WTC11 (cell line): ENCODE measurements at regions not wholly inside any gene's neighbourhood (a gene's known extent, or its start where the extent isn't known, plus 50 kb on each side); places are given as distances from the start of the nearest gene placed in this dataset.

ENCODE experiments used
- ATAC-seq: fragments of 200-7000 bp; cut with Tn5 transposase; 2 replicates; pipeline ENCODE4 v1.10.0; 2021; ENCODE audit warnings: mild to moderate bottlenecking, moderate library complexity
- CTCF ChIA-PET: fragments of 300-600 bp; sonication (Branson Sonifier 250); formaldehyde crosslinking; loops from one replicate; lab custom pipeline; 2021; ENCODE audit warnings: antibody characterized with exemption; lab: Charles Lee
- POLR2A ChIA-PET: fragments of 350-600 bp; sonication (Branson Sonifier 250); formaldehyde crosslinking; loops from one replicate; lab custom pipeline; 2021; ENCODE audit warnings: antibody characterized with exemption; lab: Charles Lee
- DNase-seq: peaks from one replicate; pipeline ENCODE4 v3.0.0; 2021; ENCODE audit warnings: low spot score
- H3K27ac Mint-ChIP-seq: 2 replicates; pipeline ENCODE4 v1.8.0; 2021; ENCODE audit warnings: mixed read lengths
- H3K27me3 Mint-ChIP-seq: 2 replicates; pipeline ENCODE4 v1.8.0; 2021; ENCODE audit warnings: low read depth, mild to moderate bottlenecking, moderate library complexity, mixed read lengths
- H3K36me3 Mint-ChIP-seq: 2 replicates; pipeline ENCODE4 v1.8.0; 2021; ENCODE audit warnings: mixed read lengths
- H3K4me1 Mint-ChIP-seq: 2 replicates; pipeline ENCODE4 v1.8.0; 2022; ENCODE audit warnings: mixed read lengths
- H3K4me3 Mint-ChIP-seq: 2 replicates; pipeline ENCODE4 v1.8.0; 2021; ENCODE audit warnings: mild to moderate bottlenecking, moderate library complexity, mixed read lengths
- H3K9me3 Mint-ChIP-seq: 2 replicates; pipeline ENCODE4 v1.8.0; 2021; ENCODE audit warnings: mixed read lengths
- ATF2 ChIP-seq: sonication (generic); formaldehyde crosslinking; IDR thresholded peaks from 2 replicates; pipeline ENCODE4 v1.8.1; 2022; ENCODE audit warnings: low read depth, missing genetic modification reagents, borderline replicate concordance
- CREB1 ChIP-seq: sonication (generic); formaldehyde crosslinking; IDR thresholded peaks from 2 replicates; pipeline ENCODE4 v1.8.0; 2023; ENCODE audit warnings: mild to moderate bottlenecking, missing genetic modification reagents
- ETV6 ChIP-seq: sonication (generic); formaldehyde crosslinking; IDR thresholded peaks from 2 replicates; pipeline ENCODE4 v1.8.1; 2022; ENCODE audit warnings: mild to moderate bottlenecking, missing genetic modification reagents
- FOXK1 ChIP-seq: sonication (generic); formaldehyde crosslinking; IDR thresholded peaks from 2 replicates; pipeline ENCODE4 v1.8.0; 2022; ENCODE audit warnings: mild to moderate bottlenecking, moderate library complexity, missing genetic modification reagents
- FOXP1 ChIP-seq: sonication (generic); formaldehyde crosslinking; IDR thresholded peaks from 2 replicates; pipeline ENCODE4 v1.8.0; 2022; ENCODE audit warnings: missing genetic modification reagents, mild to moderate bottlenecking, moderate library complexity, borderline replicate concordance
- GRHL2 ChIP-seq: fragments of 250-450 bp; sonication (Bioruptor Pico); IDR thresholded peaks from 2 replicates; pipeline ENCODE4 v1.8.0; 2022; ENCODE audit warnings: mild to moderate bottlenecking, moderate library complexity; ENCODE audit not compliant: insufficient replicate concordance, severe bottlenecking
- GTF2I ChIP-seq: fragments of 250-450 bp; sonication (Bioruptor Pico); conservative IDR thresholded peaks from 2 replicates; pipeline ENCODE4 v1.4.0; 2021; ENCODE audit warnings: mild to moderate bottlenecking
- HMGA2 ChIP-seq: fragments of 250-450 bp; sonication (Bioruptor Pico); IDR thresholded peaks from 2 replicates; pipeline ENCODE4 v1.4.0; 2021; ENCODE audit warnings: mild to moderate bottlenecking, moderate library complexity
- HMGXB4 ChIP-seq: sonication (generic); formaldehyde crosslinking; IDR thresholded peaks from 2 replicates; pipeline ENCODE4 v1.8.1; 2023; ENCODE audit warnings: mild to moderate bottlenecking, moderate library complexity, missing genetic modification reagents
- MXD4 ChIP-seq: fragments of 250-450 bp; sonication (Bioruptor Pico); IDR thresholded peaks from 2 replicates; pipeline ENCODE4 v1.8.0; 2021; ENCODE audit warnings: mild to moderate bottlenecking, moderate library complexity, borderline replicate concordance
- TP53 ChIP-seq: sonication (generic); formaldehyde crosslinking; IDR thresholded peaks from 2 replicates; pipeline ENCODE4 v1.8.1; 2023; ENCODE audit warnings: mild to moderate bottlenecking, missing genetic modification reagents
- ZBTB21 ChIP-seq: sonication (generic); formaldehyde crosslinking; IDR thresholded peaks from 2 replicates; pipeline ENCODE4 v1.8.1; 2023; ENCODE audit warnings: mild to moderate bottlenecking, missing genetic modification reagents, borderline replicate concordance
- ZBTB43 ChIP-seq: sonication (generic); formaldehyde crosslinking; IDR thresholded peaks from 2 replicates; pipeline ENCODE4 v1.8.1; 2023; ENCODE audit warnings: mild to moderate bottlenecking, missing genetic modification reagents
- ZNF396 ChIP-seq: fragments of 250-450 bp; sonication (Bioruptor Pico); IDR thresholded peaks from 2 replicates; pipeline ENCODE4 v1.8.0; 2021; ENCODE audit warnings: mild to moderate bottlenecking, moderate library complexity, borderline replicate concordance
- ZNF416 ChIP-seq: fragments of 250-450 bp; sonication (Bioruptor Pico); IDR thresholded peaks from 2 replicates; pipeline ENCODE4 v1.9.0; 2021; ENCODE audit warnings: mild to moderate bottlenecking, inconsistent platforms
- ZNF423 ChIP-seq: fragments of 250-450 bp; sonication (Bioruptor Pico); IDR thresholded peaks from 2 replicates; pipeline ENCODE4 v2.1.2; 2022; ENCODE audit warnings: mild to moderate bottlenecking, moderate library complexity
- ZNF425 ChIP-seq: fragments of 250-450 bp; sonication (Bioruptor Pico); conservative IDR thresholded peaks from 2 replicates; pipeline ENCODE4 v1.9.0; 2021; ENCODE audit warnings: mild to moderate bottlenecking
- ZNF671 ChIP-seq: fragments of 250-450 bp; sonication (Bioruptor Pico); IDR thresholded peaks from 2 replicates; pipeline ENCODE4 v1.8.0; 2021; ENCODE audit warnings: mild to moderate bottlenecking
- TF ChIP-seq, protein P1 (sequence below): sonication (generic); formaldehyde crosslinking; IDR thresholded peaks from 2 replicates; pipeline ENCODE4 v1.8.0; 2022; ENCODE audit warnings: mild to moderate bottlenecking, missing genetic modification reagents
- TF ChIP-seq, protein P2 (sequence below): sonication (generic); formaldehyde crosslinking; IDR thresholded peaks from 2 replicates; pipeline ENCODE4 v1.8.0; 2022; ENCODE audit warnings: mild to moderate bottlenecking, missing genetic modification reagents
- TF ChIP-seq, protein P3 (sequence below): fragments of 250-450 bp; sonication (Bioruptor Pico); IDR thresholded peaks from 2 replicates; pipeline ENCODE4 v1.9.0; 2021; ENCODE audit warnings: mild to moderate bottlenecking

DNA sequence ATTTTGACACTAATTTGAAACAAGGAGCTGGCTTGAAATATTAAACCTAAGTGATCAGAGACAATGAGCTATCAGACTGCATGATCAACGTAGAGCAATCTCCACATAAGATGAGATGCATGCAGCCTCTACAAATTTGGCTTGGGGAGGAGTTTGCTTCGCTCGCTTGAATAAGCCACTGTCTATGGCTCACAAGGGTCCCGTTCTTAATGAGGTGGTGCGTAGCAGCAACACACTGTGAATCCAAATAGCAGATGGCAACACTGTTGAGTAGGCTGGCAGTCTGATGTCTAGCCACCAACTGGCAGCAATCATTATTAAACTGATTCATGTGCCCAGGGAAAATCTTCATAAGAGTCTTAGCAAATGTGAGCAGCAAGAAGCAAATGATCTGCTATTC lies 125.4 kb upstream of the CCDC54 start:
- DNase-seq = no peak
- H3K27ac Mint-ChIP-seq = no peak overlapping the region
- CTCF ChIA-PET = interaction anchor here (0.6 kb wide), 1 partner anchor 20 kb away, joined by 3 read pairs; no protein-coding TSS in a partner anchor
- H3K9me3 Mint-ChIP-seq = no peaks in the 10 kb centered on the region
- no peak for ATAC-seq
- H3K36me3 Mint-ChIP-seq = no peaks in the 10 kb centered on the region
- POLR2A ChIA-PET = no interaction called here
- TF ChIP-seq TP53 (CRISPR knock-in tag) = no peak
- TF ChIP-seq HMGXB4 (CRISPR knock-in tag) = no peak
- TF ChIP-seq, protein P1, sequence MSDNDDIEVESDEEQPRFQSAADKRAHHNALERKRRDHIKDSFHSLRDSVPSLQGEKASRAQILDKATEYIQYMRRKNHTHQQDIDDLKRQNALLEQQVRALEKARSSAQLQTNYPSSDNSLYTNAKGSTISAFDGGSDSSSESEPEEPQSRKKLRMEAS = no peak
- no peak for TF ChIP-seq FOXK1 (CRISPR knock-in tag)
- H3K4me1 Mint-ChIP-seq = no peaks in the 10 kb centered on the region
- H3K4me3 Mint-ChIP-seq = no peak overlapping the region
- H3K27me3 Mint-ChIP-seq = no peaks in the 10 kb centered on the region

DNA sequence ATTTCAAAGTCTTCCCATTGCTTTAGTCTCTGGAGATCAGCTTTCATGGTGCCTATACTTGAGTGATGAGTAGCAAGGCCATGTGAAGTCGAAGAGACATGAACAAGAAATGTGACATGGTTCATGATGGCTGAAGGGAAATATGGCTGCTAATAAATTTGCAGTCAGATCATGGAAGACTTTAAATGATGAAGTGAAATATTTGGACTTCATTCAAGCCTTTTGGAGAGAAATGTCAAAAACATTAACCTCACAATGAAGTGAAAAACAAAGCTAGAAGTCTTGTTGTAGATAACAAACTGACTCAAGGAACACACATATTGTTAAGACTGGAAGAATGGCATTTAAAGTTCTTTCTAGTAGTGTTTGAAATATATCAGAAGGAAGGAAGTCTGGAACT lies 120.3 kb upstream of the CCDC54 start:
- Mint-ChIP-seq H3K9me3 (no peaks in the 10 kb centered on the region), H3K36me3 (no peaks in the 10 kb centered on the region), H3K27me3 (no peaks in the 10 kb centered on the region), H3K27ac (no peak overlapping the region), H3K4me3 (no peak overlapping the region), H3K4me1 (no peaks in the 10 kb centered on the region)
- POLR2A ChIA-PET = no interaction called here
- DNase-seq = no peak
- TF ChIP-seq, protein P2, sequence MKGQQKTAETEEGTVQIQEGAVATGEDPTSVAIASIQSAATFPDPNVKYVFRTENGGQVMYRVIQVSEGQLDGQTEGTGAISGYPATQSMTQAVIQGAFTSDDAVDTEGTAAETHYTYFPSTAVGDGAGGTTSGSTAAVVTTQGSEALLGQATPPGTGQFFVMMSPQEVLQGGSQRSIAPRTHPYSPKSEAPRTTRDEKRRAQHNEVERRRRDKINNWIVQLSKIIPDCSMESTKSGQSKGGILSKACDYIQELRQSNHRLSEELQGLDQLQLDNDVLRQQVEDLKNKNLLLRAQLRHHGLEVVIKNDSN = no peak
- TF ChIP-seq ZNF423 = no peak
- no peak for TF ChIP-seq FOXP1 (CRISPR knock-in tag)
- TF ChIP-seq ZNF671 = no peak
- no peak for TF ChIP-seq HMGA2
- TF ChIP-seq ZNF396 (CRISPR knock-in tag) = no peak
- no peak for TF ChIP-seq ATF2 (CRISPR knock-in tag)
- no peak for TF ChIP-seq TP53 (CRISPR knock-in tag)
- TF ChIP-seq CREB1 (CRISPR knock-in tag) = no peak
- TF ChIP-seq ETV6 (CRISPR knock-in tag) = no peak
- no peak for TF ChIP-seq GTF2I (CRISPR knock-in tag)
- no peak for TF ChIP-seq GRHL2 (CRISPR knock-in tag)
- no peak for TF ChIP-seq ZNF416 (CRISPR knock-in tag)
- no peak for ATAC-seq
- CTCF ChIA-PET = no interaction called here

DNA sequence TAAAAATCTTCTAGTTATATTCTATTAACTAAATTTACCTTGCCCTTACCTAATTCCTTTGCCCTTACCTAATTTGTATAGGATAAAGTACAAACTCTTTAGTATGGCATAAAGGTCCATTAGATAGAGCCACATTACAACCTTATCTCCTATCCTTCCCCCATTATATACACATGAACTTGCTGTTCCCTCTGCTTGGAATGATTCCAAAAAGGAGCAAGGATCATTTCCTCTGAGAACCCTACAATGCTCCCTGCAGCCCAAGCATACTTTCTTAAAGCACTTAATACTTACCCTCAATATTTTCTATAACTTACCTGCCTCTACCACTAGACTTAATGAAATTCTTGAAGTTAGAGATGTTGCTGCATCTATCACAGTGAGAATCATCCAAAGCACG lies 118.9 kb upstream of the CCDC54 start:
- POLR2A ChIA-PET = no interaction called here
- Mint-ChIP-seq H3K4me1 (peaks cover 2% of the 10 kb centered on the region), H3K27ac (no peak overlapping the region), H3K9me3 (no peaks in the 10 kb centered on the region), H3K36me3 (no peaks in the 10 kb centered on the region), H3K4me3 (no peak overlapping the region), H3K27me3 (no peaks in the 10 kb centered on the region)
- DNase-seq = no peak
- CTCF ChIA-PET = no interaction called here
- no peak for ATAC-seq
- TF ChIP-seq ATF2 (CRISPR knock-in tag) (no peak), CREB1 (CRISPR knock-in tag) (no peak), ZBTB21 (CRISPR knock-in tag) (no peak), HMGA2 (no peak), ZBTB43 (CRISPR knock-in tag) (no peak), FOXK1 (CRISPR knock-in tag) (no peak), ZNF425 (CRISPR knock-in tag) (no peak), MXD4 (CRISPR knock-in tag) (no peak)
- TF ChIP-seq, protein P3, sequence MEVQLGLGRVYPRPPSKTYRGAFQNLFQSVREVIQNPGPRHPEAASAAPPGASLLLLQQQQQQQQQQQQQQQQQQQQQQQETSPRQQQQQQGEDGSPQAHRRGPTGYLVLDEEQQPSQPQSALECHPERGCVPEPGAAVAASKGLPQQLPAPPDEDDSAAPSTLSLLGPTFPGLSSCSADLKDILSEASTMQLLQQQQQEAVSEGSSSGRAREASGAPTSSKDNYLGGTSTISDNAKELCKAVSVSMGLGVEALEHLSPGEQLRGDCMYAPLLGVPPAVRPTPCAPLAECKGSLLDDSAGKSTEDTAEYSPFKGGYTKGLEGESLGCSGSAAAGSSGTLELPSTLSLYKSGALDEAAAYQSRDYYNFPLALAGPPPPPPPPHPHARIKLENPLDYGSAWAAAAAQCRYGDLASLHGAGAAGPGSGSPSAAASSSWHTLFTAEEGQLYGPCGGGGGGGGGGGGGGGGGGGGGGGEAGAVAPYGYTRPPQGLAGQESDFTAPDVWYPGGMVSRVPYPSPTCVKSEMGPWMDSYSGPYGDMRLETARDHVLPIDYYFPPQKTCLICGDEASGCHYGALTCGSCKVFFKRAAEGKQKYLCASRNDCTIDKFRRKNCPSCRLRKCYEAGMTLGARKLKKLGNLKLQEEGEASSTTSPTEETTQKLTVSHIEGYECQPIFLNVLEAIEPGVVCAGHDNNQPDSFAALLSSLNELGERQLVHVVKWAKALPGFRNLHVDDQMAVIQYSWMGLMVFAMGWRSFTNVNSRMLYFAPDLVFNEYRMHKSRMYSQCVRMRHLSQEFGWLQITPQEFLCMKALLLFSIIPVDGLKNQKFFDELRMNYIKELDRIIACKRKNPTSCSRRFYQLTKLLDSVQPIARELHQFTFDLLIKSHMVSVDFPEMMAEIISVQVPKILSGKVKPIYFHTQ (CRISPR knock-in tag) = no peak
